Panc1 (cell line): ENCODE measurements at regions not wholly inside any gene's neighbourhood (a gene's known extent, or its start where the extent isn't known, plus 50 kb on each side); places are given as distances from the start of the nearest gene placed in this dataset.

ENCODE experiments used
- ATAC-seq: fragments of 200-7000 bp; cut with Tn5 transposase; 2 replicates; pipeline ENCODE4 v1.9.1; 2020; ENCODE audit warnings: mild to moderate bottlenecking, moderate library complexity
- BruUV-seq: library from RNA; stranded (reverse); fragments of 400-500 nt; replicated peaks from 2 replicates; lab custom pipeline; 2021; lab: Mats Ljungman, UMichigan
- CTCF ChIA-PET: fragments of 300-600 bp; sonication (Branson Sonifier 250); formaldehyde crosslinking; loops from one replicate; lab custom pipeline; 2022; ENCODE audit warnings: antibody characterized with exemption; lab: Charles Lee
- POLR2A ChIA-PET: fragments of 300-600 bp; sonication (Branson Sonifier 250); formaldehyde crosslinking; loops from one replicate; lab custom pipeline; 2022; ENCODE audit warnings: antibody characterized with exemption; lab: Charles Lee
- DNase-seq: peaks from one replicate; pipeline ENCODE4 v3.0.0-alpha.2; 2010; ENCODE audit warnings: low read depth, low spot score
- H3K27ac ChIP-seq: 2 replicates; pipeline ENCODE4 v1.5.1; 2011; ENCODE audit warnings: mild to moderate bottlenecking, low read length, inconsistent platforms
- H3K27me3 ChIP-seq: fragments of 200-500 bp; sonication (Bioruptor generic); 2 replicates; pipeline ENCODE4 v1.6.0; 2014; ENCODE audit warnings: low read length, inconsistent platforms; ENCODE audit not compliant: control insufficient read depth, insufficient read depth
- H3K36me3 ChIP-seq: fragments of 200-500 bp; sonication (Bioruptor generic); 2 replicates; pipeline ENCODE4 v1.5.1; 2014; ENCODE audit warnings: inconsistent platforms, mild to moderate bottlenecking, low read length, moderate library complexity; ENCODE audit not compliant: control insufficient read depth, insufficient read depth
- H3K4me1 ChIP-seq: 2 replicates; pipeline ENCODE4 v1.5.1; 2011; ENCODE audit warnings: inconsistent platforms, mild to moderate bottlenecking, low read length, moderate library complexity; ENCODE audit not compliant: control insufficient read depth, insufficient read depth
- H3K4me3 ChIP-seq, 2 experiments: 2 replicates each; pipeline ENCODE4 v1.5.1; 2011 to 2012; ENCODE audit warnings: low read depth in 2 of 2, low read length in 2 of 2, mild to moderate bottlenecking in 2 of 2, inconsistent platforms in 1 of 2, moderate library complexity in 1 of 2
- H3K9me3 ChIP-seq: fragments of 200-500 bp; sonication (Bioruptor generic); 2 replicates; pipeline ENCODE4 v1.5.1; 2014; ENCODE audit warnings: low read depth, mild to moderate bottlenecking, inconsistent platforms, low read length, moderate library complexity; ENCODE audit not compliant: control insufficient read depth, insufficient read depth
- POLR2AphosphoS5 ChIP-seq: IDR thresholded peaks from 2 replicates; pipeline ENCODE4 v1.6.1; 2012; ENCODE audit warnings: mild to moderate bottlenecking, low read depth, low read length, moderate library complexity
- SIN3A ChIP-seq: IDR thresholded peaks from 2 replicates; pipeline ENCODE4 v1.6.1; 2012; ENCODE audit warnings: low read depth, mild to moderate bottlenecking, low read length, moderate library complexity, borderline replicate concordance; ENCODE audit not compliant: insufficient read depth
- TCF7L2 ChIP-seq: IDR thresholded peaks from 2 replicates; pipeline ENCODE4 v1.6.1; 2011; ENCODE audit warnings: mild to moderate bottlenecking, low read depth, low read length, inconsistent platforms
- in situ Hi-C: cut with HindIII; loops from 2 replicates; pipeline ENCODE4 v1.10.0; 2016; ENCODE audit warnings: low sequenced_read_pairs, low pct_unique_long_range_greater_than_20kb
- intact Hi-C: fragments of 100-400 bp; cut with micrococcal nuclease; formaldehyde crosslinking; loops from one replicate; pipeline ENCODE4 v1.10.0; 2022; ENCODE audit not compliant: unreplicated experiment
- TF ChIP-seq, protein P1 (sequence below): fragments of 450-650 bp; IDR thresholded peaks from 2 replicates; pipeline ENCODE4 v1.5.1; 2017; ENCODE audit warnings: mild to moderate bottlenecking
- TF ChIP-seq, protein P2 (sequence below), 2 experiments: IDR thresholded peaks; 2 replicates each; pipeline ENCODE4 v1.6.1; 2011 to 2012; ENCODE audit warnings: low read depth in 2 of 2, control low read depth in 1 of 2, low read length in 1 of 2, mild to moderate bottlenecking in 1 of 2, moderate library complexity in 1 of 2; ENCODE audit not compliant: insufficient read depth in 1 of 2

DNA sequence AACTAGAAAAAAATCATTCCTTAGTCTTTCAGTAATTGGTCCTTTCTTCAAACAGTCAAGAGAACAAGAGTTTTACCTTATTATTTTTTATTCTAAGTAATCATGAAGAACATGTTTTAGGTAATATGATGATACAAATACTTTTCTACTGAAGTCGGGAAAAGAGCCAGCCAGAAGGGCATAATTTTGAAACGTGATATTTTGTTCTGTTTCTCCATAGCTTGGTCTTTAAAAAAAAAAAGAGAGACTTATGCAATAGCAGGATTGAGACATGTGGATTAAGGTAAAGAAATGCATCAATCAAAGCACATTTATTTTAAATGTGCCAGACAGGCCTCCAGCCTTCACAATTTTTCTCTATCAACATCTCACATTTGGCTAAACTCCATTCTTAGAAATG lies 1016.8 kb downstream of the CNTNAP5 start:
- no peak for ATAC-seq
- no peaks in the 10 kb centered on the region for H3K4me1 ChIP-seq
- no peaks in the 10 kb centered on the region for H3K9me3 ChIP-seq
- DNase-seq = no peak
- no TSS peak for BruUV-seq
- TF ChIP-seq, protein P1, sequence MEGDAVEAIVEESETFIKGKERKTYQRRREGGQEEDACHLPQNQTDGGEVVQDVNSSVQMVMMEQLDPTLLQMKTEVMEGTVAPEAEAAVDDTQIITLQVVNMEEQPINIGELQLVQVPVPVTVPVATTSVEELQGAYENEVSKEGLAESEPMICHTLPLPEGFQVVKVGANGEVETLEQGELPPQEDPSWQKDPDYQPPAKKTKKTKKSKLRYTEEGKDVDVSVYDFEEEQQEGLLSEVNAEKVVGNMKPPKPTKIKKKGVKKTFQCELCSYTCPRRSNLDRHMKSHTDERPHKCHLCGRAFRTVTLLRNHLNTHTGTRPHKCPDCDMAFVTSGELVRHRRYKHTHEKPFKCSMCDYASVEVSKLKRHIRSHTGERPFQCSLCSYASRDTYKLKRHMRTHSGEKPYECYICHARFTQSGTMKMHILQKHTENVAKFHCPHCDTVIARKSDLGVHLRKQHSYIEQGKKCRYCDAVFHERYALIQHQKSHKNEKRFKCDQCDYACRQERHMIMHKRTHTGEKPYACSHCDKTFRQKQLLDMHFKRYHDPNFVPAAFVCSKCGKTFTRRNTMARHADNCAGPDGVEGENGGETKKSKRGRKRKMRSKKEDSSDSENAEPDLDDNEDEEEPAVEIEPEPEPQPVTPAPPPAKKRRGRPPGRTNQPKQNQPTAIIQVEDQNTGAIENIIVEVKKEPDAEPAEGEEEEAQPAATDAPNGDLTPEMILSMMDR = no peak
- TF ChIP-seq POLR2AphosphoS5 (no peak), TCF7L2 (no peak), SIN3A (no peak)
- TF ChIP-seq, protein P2, sequence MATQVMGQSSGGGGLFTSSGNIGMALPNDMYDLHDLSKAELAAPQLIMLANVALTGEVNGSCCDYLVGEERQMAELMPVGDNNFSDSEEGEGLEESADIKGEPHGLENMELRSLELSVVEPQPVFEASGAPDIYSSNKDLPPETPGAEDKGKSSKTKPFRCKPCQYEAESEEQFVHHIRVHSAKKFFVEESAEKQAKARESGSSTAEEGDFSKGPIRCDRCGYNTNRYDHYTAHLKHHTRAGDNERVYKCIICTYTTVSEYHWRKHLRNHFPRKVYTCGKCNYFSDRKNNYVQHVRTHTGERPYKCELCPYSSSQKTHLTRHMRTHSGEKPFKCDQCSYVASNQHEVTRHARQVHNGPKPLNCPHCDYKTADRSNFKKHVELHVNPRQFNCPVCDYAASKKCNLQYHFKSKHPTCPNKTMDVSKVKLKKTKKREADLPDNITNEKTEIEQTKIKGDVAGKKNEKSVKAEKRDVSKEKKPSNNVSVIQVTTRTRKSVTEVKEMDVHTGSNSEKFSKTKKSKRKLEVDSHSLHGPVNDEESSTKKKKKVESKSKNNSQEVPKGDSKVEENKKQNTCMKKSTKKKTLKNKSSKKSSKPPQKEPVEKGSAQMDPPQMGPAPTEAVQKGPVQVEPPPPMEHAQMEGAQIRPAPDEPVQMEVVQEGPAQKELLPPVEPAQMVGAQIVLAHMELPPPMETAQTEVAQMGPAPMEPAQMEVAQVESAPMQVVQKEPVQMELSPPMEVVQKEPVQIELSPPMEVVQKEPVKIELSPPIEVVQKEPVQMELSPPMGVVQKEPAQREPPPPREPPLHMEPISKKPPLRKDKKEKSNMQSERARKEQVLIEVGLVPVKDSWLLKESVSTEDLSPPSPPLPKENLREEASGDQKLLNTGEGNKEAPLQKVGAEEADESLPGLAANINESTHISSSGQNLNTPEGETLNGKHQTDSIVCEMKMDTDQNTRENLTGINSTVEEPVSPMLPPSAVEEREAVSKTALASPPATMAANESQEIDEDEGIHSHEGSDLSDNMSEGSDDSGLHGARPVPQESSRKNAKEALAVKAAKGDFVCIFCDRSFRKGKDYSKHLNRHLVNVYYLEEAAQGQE (IDR thresholded peaks at IDR 0.05; ENCODE audit: insufficient read depth in 1 of 2, low read depth in 2 of 2, low read length in 1 of 2) = no peak
- H3K36me3 ChIP-seq = no peaks in the 10 kb centered on the region
- H3K4me3 ChIP-seq = no peak overlapping the region
- intact Hi-C loops = no loop called here
- ChIA-PET POLR2A (no interaction called here), CTCF (no interaction called here)
- in situ Hi-C loops = no loop called here
- no peak overlapping the region for H3K27ac ChIP-seq
- H3K27me3 ChIP-seq = no peaks in the 10 kb centered on the region

DNA sequence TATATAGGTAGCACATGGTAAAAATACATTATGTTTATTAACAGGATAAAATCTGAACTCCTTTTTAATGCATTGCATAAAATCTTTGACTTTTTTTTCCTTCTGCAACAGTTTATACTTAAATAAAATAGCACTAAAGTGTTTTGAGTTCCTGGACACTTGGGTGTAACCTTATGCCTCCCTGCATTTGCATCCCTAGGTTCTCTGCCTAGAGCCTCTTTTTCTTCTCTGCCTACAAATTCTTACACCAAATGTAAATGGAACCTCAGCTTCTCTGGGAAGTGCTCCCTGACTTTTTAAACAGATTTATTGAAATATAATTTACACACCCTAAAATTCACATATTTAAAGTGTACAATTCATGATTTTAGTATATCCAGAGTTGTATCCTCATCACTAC lies 1017.6 kb downstream of the CNTNAP5 start:
- ChIA-PET POLR2A (no interaction called here), CTCF (no interaction called here)
- no peaks in the 10 kb centered on the region for H3K36me3 ChIP-seq
- no TSS peak for BruUV-seq
- DNase-seq = no peak
- intact Hi-C loops (no loop called here), in situ Hi-C loops (no loop called here)
- no peak overlapping the region for H3K27ac ChIP-seq
- no peak overlapping the region for H3K4me3 ChIP-seq
- no peak for TF ChIP-seq SIN3A
- no peak for TF ChIP-seq TCF7L2
- TF ChIP-seq, protein P2 (IDR thresholded peaks at IDR 0.05; ENCODE audit: insufficient read depth in 1 of 2, low read depth in 2 of 2, low read length in 1 of 2) = no peak
- TF ChIP-seq POLR2AphosphoS5 = no peak
- TF ChIP-seq, protein P1 = no peak
- no peak for ATAC-seq
- no peaks in the 10 kb centered on the region for H3K4me1 ChIP-seq
- no peaks in the 10 kb centered on the region for H3K27me3 ChIP-seq
- H3K9me3 ChIP-seq = no peaks in the 10 kb centered on the region
